OCI-LY1 (cell line): ENCODE measurements at regions not wholly inside any gene's neighbourhood (a gene's known extent, or its start where the extent isn't known, plus 50 kb on each side); places are given as distances from the start of the nearest gene placed in this dataset.
A peak's percentile ranks its signal among the peaks of the same experiment; 100 is the strongest.

Experiments
- H2AFZ ChIP-seq: fragments of 200-600 bp; sonication (generic), shearing (Covaris generic); 2 replicates; pipeline ENCODE4 v1.6.0; 2014; ENCODE audit warnings: antibody characterized with exemption, mild to moderate bottlenecking, low read length
- H3F3A ChIP-seq: fragments of 200-600 bp; sonication (generic), shearing (Covaris generic); 2 replicates; pipeline ENCODE4 v1.6.0; 2014; ENCODE audit warnings: mild to moderate bottlenecking, antibody characterized with exemption, low read length, moderate library complexity; ENCODE audit not compliant: insufficient read depth
- H3K27ac ChIP-seq: fragments of 200-600 bp; sonication (generic); 2 replicates; pipeline ENCODE4 v1.5.1; 2014; ENCODE audit warnings: low read length, mixed run types, mild to moderate bottlenecking, low read depth; ENCODE audit not compliant: poor library complexity, severe bottlenecking
- H3K27me3 ChIP-seq: fragments of 200-600 bp; sonication (generic); 2 replicates; pipeline ENCODE4 v1.6.0; 2014; ENCODE audit warnings: antibody characterized with exemption, mild to moderate bottlenecking, low read length, moderate library complexity; ENCODE audit not compliant: insufficient read depth
- H3K36me3 ChIP-seq: fragments of 200-600 bp; sonication (generic); 2 replicates; pipeline ENCODE4 v1.6.1; 2014; ENCODE audit warnings: mild to moderate bottlenecking, antibody characterized with exemption, low read length, moderate library complexity, mixed read lengths; ENCODE audit not compliant: insufficient read depth
- H3K4me1 ChIP-seq: fragments of 200-600 bp; sonication (generic); 2 replicates; pipeline ENCODE4 v1.5.1; 2014; ENCODE audit warnings: mild to moderate bottlenecking, low read length, moderate library complexity; ENCODE audit not compliant: insufficient read depth, severe bottlenecking
- H3K4me2 ChIP-seq: fragments of 200-600 bp; sonication (generic), shearing (Covaris generic); 2 replicates; pipeline ENCODE4 v1.6.1; 2014; ENCODE audit warnings: low read length
- H3K4me3 ChIP-seq: fragments of 200-600 bp; sonication (generic); 2 replicates; pipeline ENCODE4 v1.5.1; 2014; ENCODE audit warnings: low read length, low read depth, mild to moderate bottlenecking, mixed read lengths; ENCODE audit not compliant: poor library complexity, severe bottlenecking
- H3K79me2 ChIP-seq: fragments of 200-600 bp; shearing (Covaris generic); 2 replicates; pipeline ENCODE4 v1.6.1; 2016; ENCODE audit warnings: mixed run types, low read length, mixed read lengths; ENCODE audit not compliant: insufficient read depth
- H3K9ac ChIP-seq: fragments of 200-600 bp; sonication (generic), shearing (Covaris generic); 2 replicates; pipeline ENCODE4 v1.6.1; 2014; ENCODE audit warnings: mild to moderate bottlenecking, low read length, mixed read lengths
- H3K9me2 ChIP-seq: fragments of 200-600 bp; sonication (generic), shearing (Covaris generic); 2 replicates; pipeline ENCODE4 v1.6.1; 2014; ENCODE audit warnings: low read depth, mild to moderate bottlenecking, low read length, mixed read lengths
- H3K9me3 ChIP-seq: fragments of 200-600 bp; shearing (Covaris generic); 2 replicates; pipeline ENCODE4 v1.6.1; 2014; ENCODE audit warnings: low read length, mixed read lengths
- H4K20me1 ChIP-seq: fragments of 200-600 bp; sonication (generic), shearing (Covaris generic); 2 replicates; pipeline ENCODE4 v1.6.0; 2016; ENCODE audit warnings: mild to moderate bottlenecking, low read length; ENCODE audit not compliant: insufficient read depth
- CTCF ChIP-seq: fragments of 200-600 bp; sonication (generic), shearing (Covaris generic); IDR thresholded peaks from 2 replicates; pipeline ENCODE4 v1.5.1; 2017; ENCODE audit warnings: mild to moderate bottlenecking, antibody characterized with exemption, low read length, moderate library complexity, mixed read lengths
- EZH2 ChIP-seq: fragments of 200-600 bp; sonication (generic), shearing (Covaris generic); IDR thresholded peaks from 2 replicates; pipeline ENCODE4 v1.8.0; 2017; ENCODE audit warnings: borderline replicate concordance, mixed run types, mild to moderate bottlenecking, antibody characterized with exemption, low read length, moderate library complexity, mixed read lengths

GRCh38 chr1:201709564-201710295, 119.2 kb upstream of the IPO9 start:
- TF ChIP-seq EZH2, result no peak
- TF ChIP-seq CTCF, result peak; percentile 57
- H3K4me2 ChIP-seq, result no peak overlapping the region
- H3K4me1 ChIP-seq, result no peaks in the 10 kb centered on the region
- no peaks in the 10 kb centered on the region for H3F3A ChIP-seq
- H3K4me3 ChIP-seq, result no peak overlapping the region
- H4K20me1 ChIP-seq, result no peaks in the 10 kb centered on the region
- no peaks in the 10 kb centered on the region for H3K36me3 ChIP-seq
- no peak overlapping the region for H3K27ac ChIP-seq
- H3K79me2 ChIP-seq, result no peaks in the 10 kb centered on the region
- no peaks in the 10 kb centered on the region for H3K9me2 ChIP-seq
- no peaks in the 10 kb centered on the region for H3K9me3 ChIP-seq
- no peaks in the 10 kb centered on the region for H3K27me3 ChIP-seq
- H3K9ac ChIP-seq, result no peak overlapping the region
- H2AFZ ChIP-seq, result no peak overlapping the region

- Histone ChIP-seq H3K4me3 (no peak overlapping the region), H3K4me1 (no peaks in the 10 kb centered on the region)
These were observed 118.0 kb upstream of the IPO9 start for GRCh38 chr1:201710632-201711597.

GRCh38 chr1:201711811-201712210, 117.1 kb upstream of the IPO9 start:
- Histone ChIP-seq H3K36me3 (no peaks in the 10 kb centered on the region), H3K9me2 (no peaks in the 10 kb centered on the region), H2AFZ (no peak overlapping the region), H4K20me1 (no peaks in the 10 kb centered on the region), H3K4me1 (no peaks in the 10 kb centered on the region), H3F3A (no peaks in the 10 kb centered on the region), H3K9me3 (no peaks in the 10 kb centered on the region), H3K27me3 (no peaks in the 10 kb centered on the region), H3K4me3 (no peak overlapping the region), H3K27ac (no peak overlapping the region), H3K79me2 (no peaks in the 10 kb centered on the region), H3K9ac (no peak overlapping the region), H3K4me2 (no peak overlapping the region)
- TF ChIP-seq CTCF, result no peak
- no peak for TF ChIP-seq EZH2

More at GRCh38 chr1:201710632-201711597, 118.0 kb upstream of the IPO9 start:
- H3K9me2 ChIP-seq, result no peaks in the 10 kb centered on the region
- no peaks in the 10 kb centered on the region for H3K27me3 ChIP-seq
- H3K9ac ChIP-seq, result no peak overlapping the region
- no peaks in the 10 kb centered on the region for H3K36me3 ChIP-seq
- H4K20me1 ChIP-seq, result no peaks in the 10 kb centered on the region
- no peaks in the 10 kb centered on the region for H3K79me2 ChIP-seq
- H3K9me3 ChIP-seq, result no peaks in the 10 kb centered on the region
- no peak for TF ChIP-seq CTCF
- no peak for TF ChIP-seq EZH2
- H3K27ac ChIP-seq, result no peak overlapping the region
- no peaks in the 10 kb centered on the region for H3F3A ChIP-seq
- no peak overlapping the region for H2AFZ ChIP-seq
- H3K4me2 ChIP-seq, result no peak overlapping the region
